IMR-90 (cell line): ENCODE measurements at regions not wholly inside any gene's neighbourhood (a gene's known extent, or its start where the extent isn't known, plus 50 kb on each side); places are given as distances from the start of the nearest gene placed in this dataset.
"Not testable (repeated sequence)": the region's sequence is repeated elsewhere in the genome, so short reads cannot be mapped to it uniquely, and the experiment has no call there.

ENCODE experiments used
- ATAC-seq: fragments of 200-7000 bp; cut with Tn5 transposase; 2 replicates; pipeline ENCODE4 v1.9.1; 2020; ENCODE audit warnings: low read depth, mild to moderate bottlenecking, moderate library complexity
- BruUV-seq: library from RNA; stranded (reverse); fragments of 400-500 nt; replicated peaks from 2 replicates; lab custom pipeline; 2021; lab: Mats Ljungman, UMichigan
- CTCF ChIA-PET: fragments of 300-600 bp; formaldehyde crosslinking; extraction: SDS; loops from one replicate; lab custom pipeline; 2021; ENCODE audit warnings: antibody characterized with exemption; lab: Yijun Ruan, JAX
- POLR2A ChIA-PET: fragments of 300-600 bp; sonication (Branson Sonifier 250); formaldehyde crosslinking; loops from one replicate; lab custom pipeline; 2022; ENCODE audit warnings: antibody characterized with exemption; ENCODE audit not compliant: unreplicated experiment; lab: Charles Lee
- DNase-seq: peaks from one replicate; pipeline ENCODE4 v3.0.0; 2013
- H2AFZ ChIP-seq: replicated peaks from 2 replicates; pipeline ENCODE3; 2013; ENCODE audit warnings: low read length, mild to moderate bottlenecking; ENCODE audit not compliant: poor library complexity
- H2AK5ac ChIP-seq: 2 replicates; pipeline ENCODE4 v1.6.1; 2013; ENCODE audit warnings: low read depth, low read length, inconsistent platforms
- H2AK9ac ChIP-seq: replicated peaks from 2 replicates; pipeline ENCODE3; 2013; ENCODE audit warnings: mild to moderate bottlenecking, low read depth, low read length, moderate library complexity; ENCODE audit not compliant: poor library complexity
- H2BK120ac ChIP-seq: 2 replicates; pipeline ENCODE4 v1.6.1; 2013; ENCODE audit warnings: low read depth, low read length, inconsistent platforms
- H2BK15ac ChIP-seq: 3 replicates; pipeline ENCODE4 v1.6.1; 2013; ENCODE audit warnings: low read depth, low read length, inconsistent platforms
- H2BK20ac ChIP-seq: 2 replicates; pipeline ENCODE4 v1.6.1; 2013; ENCODE audit warnings: low read depth, mild to moderate bottlenecking, inconsistent platforms, low read length, moderate library complexity
- H2BK5ac ChIP-seq: 2 replicates; pipeline ENCODE4 v1.6.1; 2013; ENCODE audit warnings: mild to moderate bottlenecking, low read depth, low read length, inconsistent platforms; ENCODE audit not compliant: poor library complexity, severe bottlenecking
- H3K14ac ChIP-seq: replicated peaks from 2 replicates; pipeline ENCODE4 v1.6.1; 2013; ENCODE audit warnings: low read depth, low read length, inconsistent platforms
- H3K18ac ChIP-seq: 2 replicates; pipeline ENCODE4 v1.6.1; 2013; ENCODE audit warnings: low read depth, low read length, control low read depth
- H3K23ac ChIP-seq: 2 replicates; pipeline ENCODE4 v1.6.1; 2013; ENCODE audit warnings: low read depth, low read length, inconsistent platforms
- H3K27ac ChIP-seq: 2 replicates; pipeline ENCODE4 v1.5.1; 2013; ENCODE audit warnings: mild to moderate bottlenecking, control low read depth, low read length; ENCODE audit not compliant: insufficient read depth
- H3K27me3 ChIP-seq: 2 replicates; pipeline ENCODE4 v1.6.1; 2013; ENCODE audit warnings: low read length; ENCODE audit not compliant: control insufficient read depth, insufficient read depth
- H3K36me3 ChIP-seq: 2 replicates; pipeline ENCODE4 v1.6.1; 2013; ENCODE audit warnings: low read length, mixed read lengths; ENCODE audit not compliant: control insufficient read depth, insufficient read depth
- H3K4ac ChIP-seq: 2 replicates; pipeline ENCODE4 v1.6.1; 2013; ENCODE audit warnings: low read depth, low read length, inconsistent platforms
- H3K4me1 ChIP-seq: 2 replicates; pipeline ENCODE4 v1.6.1; 2013; ENCODE audit warnings: low read length, mixed read lengths; ENCODE audit not compliant: control insufficient read depth, insufficient read depth
- H3K4me2 ChIP-seq: 2 replicates; pipeline ENCODE4 v1.6.1; 2013; ENCODE audit warnings: low read depth, mild to moderate bottlenecking, control low read depth, low read length, moderate library complexity
- H3K4me3 ChIP-seq: 2 replicates; pipeline ENCODE4 v1.5.1; 2013; ENCODE audit warnings: low read depth, mild to moderate bottlenecking, control low read depth, low read length, moderate library complexity; ENCODE audit not compliant: insufficient read depth
- H3K56ac ChIP-seq: 2 replicates; pipeline ENCODE4 v1.6.1; 2013; ENCODE audit warnings: low read length, inconsistent platforms; ENCODE audit not compliant: insufficient read depth; ENCODE audit errors: extremely low read depth
- H3K79me1 ChIP-seq, 2 experiments: 2 replicates each; pipeline ENCODE4 v1.6.1; 2013; ENCODE audit warnings: low read length in 2 of 2, inconsistent platforms in 1 of 2, low read depth in 1 of 2
- H3K9ac ChIP-seq: 2 replicates; pipeline ENCODE4 v1.6.1; 2013; ENCODE audit warnings: low read depth, low read length, control low read depth
- H3K9me1 ChIP-seq: 2 replicates; pipeline ENCODE4 v1.6.1; 2013; ENCODE audit warnings: low read length, inconsistent platforms; ENCODE audit not compliant: insufficient read depth
- H3K9me3 ChIP-seq: 2 replicates; pipeline ENCODE4 v1.6.1; 2013; ENCODE audit warnings: low read length; ENCODE audit not compliant: control insufficient read depth, insufficient read depth
- H4K20me1 ChIP-seq: 2 replicates; pipeline ENCODE4 v1.6.1; 2013; ENCODE audit warnings: low read length, inconsistent platforms; ENCODE audit not compliant: insufficient read depth
- H4K5ac ChIP-seq: 2 replicates; pipeline ENCODE4 v1.6.1; 2013; ENCODE audit warnings: mild to moderate bottlenecking, low read depth, low read length, control low read depth
- H4K8ac ChIP-seq, 2 experiments: 2 replicates each; pipeline ENCODE4 v1.6.1; 2013; ENCODE audit warnings: low read depth in 2 of 2, low read length in 2 of 2, control low read depth in 1 of 2, inconsistent platforms in 1 of 2
- H4K91ac ChIP-seq: 2 replicates; pipeline ENCODE4 v1.6.1; 2013; ENCODE audit warnings: low read depth, low read length, inconsistent platforms; ENCODE audit not compliant: insufficient read depth
- MAFK ChIP-seq: IDR thresholded peaks from 2 replicates; pipeline ENCODE4 v1.6.1; 2012; ENCODE audit warnings: low read depth, low read length, improper control_type of control experiment
- WGBS, 2 experiments: methylation state at CpG; one replicate each; pipeline versions ENCODE4 v1.1.5 to v1.1.7; 2013; ENCODE audit warnings: missing lambda C conversion rate in 2 of 2; ENCODE audit not compliant: insufficient read length in 1 of 2; ENCODE audit errors: extremely low coverage in 2 of 2; 5-methylcytosine and 5-hydroxymethylcytosine counted together
- dilution Hi-C: fragments of 300-500 bp; cut with HindIII; formaldehyde crosslinking; loops from one replicate; pipeline ENCODE4 v1.14.3; 2018; ENCODE audit warnings: low sequenced_read_pairs; ENCODE audit not compliant: unreplicated experiment
- in situ Hi-C: fragments of 300-500 bp; cut with MboI; formaldehyde crosslinking; loops from 3 replicates; pipeline ENCODE4 v1.14.3; 2019; ENCODE audit warnings: low sequenced_read_pairs, inconsistent platforms, mixed read lengths
- intact Hi-C: fragments of 100-400 bp; cut with micrococcal nuclease; formaldehyde crosslinking; loops from 2 replicates; pipeline ENCODE4 v1.10.0; 2022

GRCh38 chr6:90358036-90358770 is 61.6 kb upstream of the BACH2 start:
- H3K56ac ChIP-seq, H2AFZ ChIP-seq, H3K9me3 ChIP-seq, H3K27me3 ChIP-seq, H3K27ac ChIP-seq, POLR2A ChIA-PET, intact Hi-C loops, H2AK9ac ChIP-seq, H2AK5ac ChIP-seq, BruUV-seq, H2BK15ac ChIP-seq, H4K91ac ChIP-seq, H2BK5ac ChIP-seq, H2BK120ac ChIP-seq, ATAC-seq, CTCF ChIA-PET, H4K5ac ChIP-seq, DNase-seq, H3K79me1 ChIP-seq, H3K4ac ChIP-seq, dilution Hi-C loops, H3K9me1 ChIP-seq, H2BK20ac ChIP-seq, H3K14ac ChIP-seq, H4K20me1 ChIP-seq, H3K36me3 ChIP-seq, H4K8ac ChIP-seq, H3K4me3 ChIP-seq, H3K18ac ChIP-seq, H3K4me2 ChIP-seq, H3K23ac ChIP-seq, H3K4me1 ChIP-seq, H3K9ac ChIP-seq, in situ Hi-C loops: not testable (repeated sequence)
- peak; percentile 67 for TF ChIP-seq MAFK
- no CpG with 5 or more reads among the region's 11 CpGs for WGBS, 2 experiments
